Sigmoid colon (tissue), 6 donors: ENCODE measurements at regions not wholly inside any gene's neighbourhood (a gene's known extent, or its start where the extent isn't known, plus 50 kb on each side); places are given as distances from the start of the nearest gene placed in this dataset.

ENCODE experiments used
- DNase-seq: peaks from one replicate; pipeline ENCODE4 v3.0.0-alpha.2; 2019
- H3K27ac ChIP-seq, 4 donors: fragments of 200-600 bp; sonication (generic); one replicate each; pipeline ENCODE4 v1.5.1; 2016 to 2019; ENCODE audit warnings: mild to moderate bottlenecking in 1 of 4
- H3K27me3 ChIP-seq, 3 donors: fragments of 200-600 bp; sonication (generic); one replicate each; pipeline ENCODE4 v1.5.1; 2019; ENCODE audit warnings: mild to moderate bottlenecking in 1 of 3
- H3K36me3 ChIP-seq, 4 donors: fragments of 200-600 bp; sonication (generic); one replicate each; pipeline ENCODE4 v1.5.1; 2016 to 2019
- H3K4me1 ChIP-seq, 4 donors: fragments of 200-600 bp; sonication (generic); one replicate each; pipeline ENCODE4 v1.5.1; 2017 to 2019
- H3K4me3 ChIP-seq, 4 donors: fragments of 200-600 bp; sonication (generic); one replicate each; pipeline ENCODE4 v1.5.1; 2017 to 2019; ENCODE audit warnings: mild to moderate bottlenecking in 2 of 4, moderate library complexity in 1 of 4
- H3K9me3 ChIP-seq, 4 donors: fragments of 200-600 bp in 3 of 4; sonication (generic) in 3 of 4; one replicate each; pipeline versions ENCODE4 v1.5.1 to v1.6.1; 2013 to 2019
- CTCF ChIP-seq, 4 experiments: fragments of 450-650 bp in 3 of 4; fragments of 200-600 bp in 1 of 4; IDR thresholded peaks; one replicate each; pipeline ENCODE4 v1.5.1; 2016 to 2019; ENCODE audit warnings: antibody characterized with exemption in 4 of 4, mild to moderate bottlenecking in 3 of 4, moderate library complexity in 2 of 4
- EP300 ChIP-seq, 4 donors: sonication (generic); formaldehyde crosslinking; IDR thresholded peaks; one replicate each; pipeline ENCODE4 v1.6.1; 2017; ENCODE audit warnings: antibody characterized with exemption in 4 of 4
- POLR2A ChIP-seq, 2 donors: fragments of 450-650 bp; IDR thresholded peaks; one replicate each; pipeline ENCODE4 v1.6.1; 2016; ENCODE audit warnings: antibody characterized with exemption in 2 of 2, mild to moderate bottlenecking in 2 of 2, moderate library complexity in 2 of 2
- POLR2AphosphoS5 ChIP-seq, 4 donors: sonication (generic); formaldehyde crosslinking; IDR thresholded peaks; one replicate each; pipeline ENCODE4 v1.6.1; 2017; ENCODE audit warnings: antibody characterized with exemption in 4 of 4
- whole genome bisulfite sequencing, 2 donors: extraction: QIAGEN DNeasy Blood & Tissue Kit; methylation state at CpG; one replicate each; pipeline ENCODE4 v1.1.7; 2013; 5-methylcytosine and 5-hydroxymethylcytosine counted together
- intact Hi-C: fragments of 100-400 bp; cut with DNase I; formaldehyde crosslinking; loops from one replicate; pipeline ENCODE4 v1.15.1; 2023
- donor health status: healthy with polysubstance abuse.
- donor health status: healthy.

GRCh38 chr3:20425138-20425537 lies 239.1 kb upstream of the SGO1 start:
- 43 to 85% methylated on average over 1 of the region's 1 CpG for WGBS, 2 donors
- Histone ChIP-seq H3K4me1 (no peaks in the 10 kb centered on the region), H3K9me3 (peaks cover 0 to 4% (median 2%) of the 10 kb centered on the region in 4 donors), H3K36me3 (no peaks in the 10 kb centered on the region), H3K4me3 (no peak overlapping the region), H3K27ac (no peak overlapping the region), H3K27me3 (no peaks in the 10 kb centered on the region)
- TF ChIP-seq POLR2AphosphoS5 (IDR thresholded peaks at IDR 0.05), result no peak
- TF ChIP-seq EP300 (IDR thresholded peaks at IDR 0.05), result no peak
- TF ChIP-seq CTCF (IDR thresholded peaks at IDR 0.05), result no peak
- TF ChIP-seq POLR2A (IDR thresholded peaks at IDR 0.05), result no peak
- no peak for DNase-seq
- intact Hi-C loops, result no loop called here

GRCh38 chr3:20424086-20424485 lies 238.1 kb upstream of the SGO1 start:
- H3K36me3 ChIP-seq, result no peaks in the 10 kb centered on the region
- no peak for DNase-seq
- 81 to 84% methylated on average over 2 of the region's 2 CpGs for WGBS, 2 donors
- no peak overlapping the region for H3K27ac ChIP-seq
- H3K27me3 ChIP-seq, result no peaks in the 10 kb centered on the region
- H3K4me3 ChIP-seq, result no peak overlapping the region
- H3K9me3 ChIP-seq, result peaks cover 0 to 4% (median 2%) of the 10 kb centered on the region in 4 donors
- no peaks in the 10 kb centered on the region for H3K4me1 ChIP-seq
- no peak for TF ChIP-seq POLR2AphosphoS5 (IDR thresholded peaks at IDR 0.05)
- TF ChIP-seq POLR2A (IDR thresholded peaks at IDR 0.05), result no peak
- no peak for TF ChIP-seq CTCF (IDR thresholded peaks at IDR 0.05)
- no peak for TF ChIP-seq EP300 (IDR thresholded peaks at IDR 0.05)
- intact Hi-C loops, result no loop called here

- Histone ChIP-seq H3K27me3 (no peaks in the 10 kb centered on the region), H3K36me3 (no peaks in the 10 kb centered on the region), H3K9me3 (peaks cover 0 to 4% (median under 1%) of the 10 kb centered on the region in 4 donors), H3K4me3 (no peak overlapping the region), H3K27ac (no peak overlapping the region), H3K4me1 (no peaks in the 10 kb centered on the region)
- intact Hi-C loops, result no loop called here
- no peak for DNase-seq
- TF ChIP-seq CTCF (IDR thresholded peaks at IDR 0.05) (no peak), EP300 (IDR thresholded peaks at IDR 0.05) (no peak), POLR2AphosphoS5 (IDR thresholded peaks at IDR 0.05) (no peak), POLR2A (IDR thresholded peaks at IDR 0.05) (no peak)
- WGBS, 2 donors, result 69 to 80% methylated on average over 2 of the region's 2 CpGs
Observed at GRCh38 chr3:20422391-20422790, 236.4 kb upstream of the SGO1 start.

GRCh38 chr3:20417388-20418108 lies 231.5 kb upstream of the SGO1 start:
- H3K4me1 ChIP-seq, result no peaks in the 10 kb centered on the region
- H3K27ac ChIP-seq, result no peak overlapping the region
- DNase-seq, result no peak
- 63 to 81% methylated on average over 5 of the region's 5 CpGs for WGBS, 2 donors
- no peak overlapping the region for H3K4me3 ChIP-seq
- no peaks in the 10 kb centered on the region for H3K9me3 ChIP-seq
- TF ChIP-seq POLR2A (IDR thresholded peaks at IDR 0.05) (no peak), POLR2AphosphoS5 (IDR thresholded peaks at IDR 0.05) (no peak), CTCF (IDR thresholded peaks at IDR 0.05) (no peak), EP300 (IDR thresholded peaks at IDR 0.05) (no peak)
- intact Hi-C loops, result no loop called here
- no peaks in the 10 kb centered on the region for H3K36me3 ChIP-seq
- H3K27me3 ChIP-seq, result no peaks in the 10 kb centered on the region

GRCh38 chr3:20406611-20407011 lies 220.6 kb upstream of the SGO1 start:
- intact Hi-C loops, result no loop called here
- H3K27me3 ChIP-seq, result no peaks in the 10 kb centered on the region
- TF ChIP-seq EP300 (IDR thresholded peaks at IDR 0.05), result no peak
- TF ChIP-seq POLR2AphosphoS5 (IDR thresholded peaks at IDR 0.05), result no peak
- TF ChIP-seq POLR2A (IDR thresholded peaks at IDR 0.05), result no peak
- TF ChIP-seq CTCF (IDR thresholded peaks at IDR 0.05), result no peak
- H3K9me3 ChIP-seq, result no peaks in the 10 kb centered on the region
- no peaks in the 10 kb centered on the region for H3K4me1 ChIP-seq
- no peak for DNase-seq
- H3K4me3 ChIP-seq, result no peak overlapping the region
- 71 to 78% methylated on average over 2 of the region's 2 CpGs for WGBS, 2 donors
- no peaks in the 10 kb centered on the region for H3K36me3 ChIP-seq
- no peak overlapping the region for H3K27ac ChIP-seq
